Neuronal stem cell (in vitro differentiated cells): ENCODE measurements at regions not wholly inside any gene's neighbourhood (a gene's known extent, or its start where the extent isn't known, plus 50 kb on each side); places are given as distances from the start of the nearest gene placed in this dataset.
"Not testable (repeated sequence)": the region's sequence is repeated elsewhere in the genome, so short reads cannot be mapped to it uniquely, and the experiment has no call there.

Source experiments
- DNase-seq: peaks from one replicate; pipeline ENCODE4 v3.0.0-alpha.2; 2013; ENCODE audit warnings: low spot score
- H2AFZ ChIP-seq: one replicate; pipeline ENCODE4 v1.6.1; 2013; ENCODE audit warnings: mild to moderate bottlenecking, low read length, inconsistent platforms
- H2AK5ac ChIP-seq: 2 replicates; pipeline ENCODE4 v1.6.1; 2013; ENCODE audit warnings: low read depth, mild to moderate bottlenecking, inconsistent platforms, low read length, moderate library complexity, mixed read lengths
- H2BK120ac ChIP-seq: 2 replicates; pipeline ENCODE4 v1.6.1; 2013; ENCODE audit warnings: low read depth, mild to moderate bottlenecking, inconsistent platforms, low read length, moderate library complexity, mixed read lengths
- H2BK12ac ChIP-seq: one replicate; pipeline ENCODE4 v1.6.1; 2013; ENCODE audit warnings: low read length, inconsistent platforms
- H2BK15ac ChIP-seq: 2 replicates; pipeline ENCODE4 v1.6.1; 2013; ENCODE audit warnings: mild to moderate bottlenecking, low read length, inconsistent platforms, mixed read lengths
- H2BK5ac ChIP-seq: one replicate; pipeline ENCODE4 v1.6.1; 2013; ENCODE audit warnings: inconsistent platforms, mild to moderate bottlenecking, low read length, moderate library complexity
- H3K14ac ChIP-seq: one replicate; pipeline ENCODE4 v1.6.1; 2013; ENCODE audit warnings: low read length, inconsistent platforms
- H3K18ac ChIP-seq: 2 replicates; pipeline ENCODE4 v1.6.1; 2013; ENCODE audit warnings: low read length, inconsistent platforms
- H3K23ac ChIP-seq: 2 replicates; pipeline ENCODE4 v1.6.1; 2013; ENCODE audit warnings: low read depth, mild to moderate bottlenecking, mixed read lengths, low read length, inconsistent platforms; ENCODE audit not compliant: poor library complexity
- H3K27ac ChIP-seq: replicated peaks from 3 replicates; pipeline ENCODE4 v1.5.1; 2013; ENCODE audit warnings: low read length, inconsistent platforms
- H3K27me3 ChIP-seq, 3 experiments: 2 replicates each; pipeline ENCODE4 v1.6.1; 2013; ENCODE audit warnings: low read length in 3 of 3, mild to moderate bottlenecking in 2 of 3, inconsistent platforms in 1 of 3, low read depth in 1 of 3, mixed read lengths in 1 of 3, moderate library complexity in 1 of 3; ENCODE audit not compliant: control insufficient read depth in 3 of 3, insufficient read depth in 3 of 3
- H3K36me3 ChIP-seq, 2 donors: replicated peaks in 1 of 2; 2 replicates each; pipeline ENCODE4 v1.6.1; 2013; ENCODE audit warnings: low read length in 2 of 2; ENCODE audit not compliant: control insufficient read depth in 2 of 2, insufficient read depth in 2 of 2
- H3K4ac ChIP-seq: 2 replicates; pipeline ENCODE4 v1.6.1; 2013; ENCODE audit warnings: inconsistent platforms, mild to moderate bottlenecking, low read length, moderate library complexity
- H3K4me1 ChIP-seq, 2 donors: 1 replicate in 1 of 2; 2 replicates in 1 of 2; pipeline ENCODE4 v1.6.1; 2013; ENCODE audit warnings: low read length in 2 of 2, low read depth in 1 of 2; ENCODE audit not compliant: control insufficient read depth in 2 of 2, insufficient read depth in 1 of 2
- H3K4me2 ChIP-seq: one replicate; pipeline ENCODE4 v1.6.1; 2013; ENCODE audit warnings: mild to moderate bottlenecking, low read length, inconsistent platforms; ENCODE audit not compliant: insufficient read depth, poor library complexity, severe bottlenecking
- H3K4me3 ChIP-seq, 2 donors: 2 replicates each; pipeline ENCODE4 v1.5.1; 2013; ENCODE audit warnings: low read length in 2 of 2, mild to moderate bottlenecking in 2 of 2, inconsistent platforms in 1 of 2, moderate library complexity in 1 of 2
- H3K79me1 ChIP-seq: one replicate; pipeline ENCODE4 v1.6.1; 2013; ENCODE audit warnings: low read depth, mild to moderate bottlenecking, inconsistent platforms, low read length, moderate library complexity
- H3K9ac ChIP-seq: one replicate; pipeline ENCODE4 v1.6.1; 2013; ENCODE audit warnings: mild to moderate bottlenecking, low read depth, low read length, inconsistent platforms; ENCODE audit not compliant: poor library complexity
- H3K9me3 ChIP-seq, 2 donors: replicated peaks in 1 of 2; 2 replicates each; pipeline versions ENCODE3 to v1.6.1; 2013; ENCODE audit warnings: low read length in 2 of 2, mild to moderate bottlenecking in 2 of 2, inconsistent platforms in 1 of 2, low read depth in 1 of 2, mixed read lengths in 1 of 2, moderate library complexity in 1 of 2; ENCODE audit not compliant: control insufficient read depth in 2 of 2, insufficient read depth in 1 of 2
- H4K8ac ChIP-seq: one replicate; pipeline ENCODE4 v1.6.1; 2013; ENCODE audit warnings: low read depth, mild to moderate bottlenecking, inconsistent platforms, low read length, moderate library complexity
- H4K91ac ChIP-seq: one replicate; pipeline ENCODE4 v1.6.1; 2013; ENCODE audit warnings: low read length, low read depth, mild to moderate bottlenecking, inconsistent platforms; ENCODE audit not compliant: poor library complexity
- WGBS, 2 donors: extraction: QIAGEN DNeasy Blood & Tissue Kit; methylation state at CpG; one replicate each; pipeline ENCODE4 v1.1.7; 2013; ENCODE audit warnings: missing lambda C conversion rate in 2 of 2, mixed read lengths in 1 of 2; ENCODE audit not compliant: insufficient read length in 2 of 2, insufficient replicate concordance in 1 of 2; ENCODE audit errors: extremely low coverage in 2 of 2; 5-methylcytosine and 5-hydroxymethylcytosine counted together

GRCh38 chr3:195999176-195999575 is 82.7 kb downstream of the TFRC start:
- no CpG with 5 or more reads among the region's 6 CpGs for WGBS, 2 donors
- not testable (repeated sequence) for H3K14ac ChIP-seq, H3K4ac ChIP-seq, H3K23ac ChIP-seq, H3K9ac ChIP-seq, H3K27ac ChIP-seq, H4K8ac ChIP-seq, H2BK15ac ChIP-seq, H3K36me3 ChIP-seq, H3K18ac ChIP-seq, H3K9me3 ChIP-seq, H3K4me1 ChIP-seq, H2BK12ac ChIP-seq, H2BK120ac ChIP-seq, H2BK5ac ChIP-seq, DNase-seq, H3K4me3 ChIP-seq, H3K79me1 ChIP-seq, H2AK5ac ChIP-seq, H2AFZ ChIP-seq, H4K91ac ChIP-seq, H3K27me3 ChIP-seq, H3K4me2 ChIP-seq

DNA sequence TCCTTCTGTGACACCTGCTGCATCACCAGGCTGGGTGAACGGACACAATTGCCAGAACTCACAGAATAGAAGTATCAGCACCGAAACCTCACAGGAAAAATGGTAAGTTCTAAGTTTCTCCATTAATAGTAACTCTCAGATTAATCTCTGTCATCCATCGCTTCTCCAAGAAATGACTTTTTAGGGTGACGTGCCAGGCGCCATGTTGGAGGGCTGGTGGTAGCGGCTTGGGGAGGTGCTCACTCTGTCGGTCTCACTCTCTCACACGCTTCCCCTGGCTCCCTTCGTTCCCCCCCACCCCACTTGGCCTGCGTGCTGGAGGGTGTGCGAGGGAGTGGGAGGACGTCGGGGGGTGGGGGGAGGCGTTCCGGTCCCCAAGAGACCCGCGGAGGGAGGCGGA is 85.6 kb downstream of the TFRC start:
- not testable (repeated sequence) for H4K8ac ChIP-seq, H3K9me3 ChIP-seq, H3K18ac ChIP-seq, H3K4ac ChIP-seq, H3K27me3 ChIP-seq, H2BK120ac ChIP-seq, H3K4me3 ChIP-seq, H2BK12ac ChIP-seq, H3K9ac ChIP-seq, H2BK15ac ChIP-seq, H2BK5ac ChIP-seq, H3K79me1 ChIP-seq, H3K14ac ChIP-seq, H3K4me1 ChIP-seq, H3K36me3 ChIP-seq, H3K4me2 ChIP-seq, H2AFZ ChIP-seq, H3K27ac ChIP-seq, DNase-seq, H3K23ac ChIP-seq, H4K91ac ChIP-seq, H2AK5ac ChIP-seq
- WGBS, 2 donors: no CpG with 5 or more reads among the region's 18 CpGs

DNA sequence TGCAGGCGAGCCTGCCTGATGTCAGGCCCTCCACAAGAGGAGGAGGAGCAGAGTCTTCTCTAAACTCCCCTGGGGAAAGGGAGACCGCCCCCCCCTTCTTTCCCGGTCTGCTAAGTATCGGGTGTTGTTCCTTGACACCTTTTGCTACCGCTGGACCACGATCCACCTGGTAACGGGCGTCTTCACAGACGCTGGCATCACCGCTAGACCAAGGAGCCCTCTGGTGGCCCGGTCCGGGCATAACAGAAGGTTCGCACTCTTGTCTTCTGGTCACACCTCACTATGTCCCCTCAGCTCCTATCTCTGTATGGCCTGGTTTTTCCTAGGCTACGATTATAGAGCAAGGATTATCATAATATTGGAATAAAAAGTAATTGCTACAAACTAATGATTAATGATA is 86.0 kb upstream of the TNK2 start:
- not testable (repeated sequence) for H3K4me1 ChIP-seq, H3K4ac ChIP-seq, H3K4me3 ChIP-seq, DNase-seq, H4K8ac ChIP-seq, H3K27ac ChIP-seq, H3K4me2 ChIP-seq, H3K23ac ChIP-seq, H2BK12ac ChIP-seq, H3K18ac ChIP-seq, H3K9ac ChIP-seq, H2AFZ ChIP-seq, H2AK5ac ChIP-seq, H3K14ac ChIP-seq, H3K36me3 ChIP-seq, H4K91ac ChIP-seq, H2BK120ac ChIP-seq, H3K79me1 ChIP-seq, H3K9me3 ChIP-seq, H2BK15ac ChIP-seq, H3K27me3 ChIP-seq, H2BK5ac ChIP-seq
- no CpG with 5 or more reads among the region's 14 CpGs for WGBS, 2 donors

GRCh38 chr3:195993671-195994070 is 85.3 kb upstream of the TNK2 start:
- no CpG with 5 or more reads among the region's 11 CpGs for WGBS, 2 donors
- not testable (repeated sequence) for H2BK120ac ChIP-seq, H3K14ac ChIP-seq

More at GRCh38 chr3:195993671-195994070, 85.3 kb upstream of the TNK2 start:
- not testable (repeated sequence) for H3K9ac ChIP-seq, H3K27me3 ChIP-seq, H2AK5ac ChIP-seq, H2BK15ac ChIP-seq, H3K9me3 ChIP-seq, H2BK5ac ChIP-seq, H3K36me3 ChIP-seq, H2AFZ ChIP-seq, H3K4ac ChIP-seq, H3K27ac ChIP-seq, H2BK12ac ChIP-seq, H3K4me1 ChIP-seq, H4K8ac ChIP-seq, H3K4me2 ChIP-seq, DNase-seq, H3K18ac ChIP-seq, H3K23ac ChIP-seq, H3K4me3 ChIP-seq, H4K91ac ChIP-seq, H3K79me1 ChIP-seq
